Neutrophil (primary cell): ENCODE measurements at regions not wholly inside any gene's neighbourhood (a gene's known extent, or its start where the extent isn't known, plus 50 kb on each side); places are given as distances from the start of the nearest gene placed in this dataset.

Source experiments
- H3K27ac ChIP-seq: fragments of 200-600 bp; sonication (generic); 2 replicates; pipeline ENCODE4 v1.5.1; 2016; ENCODE audit warnings: mild to moderate bottlenecking, moderate library complexity
- H3K27me3 ChIP-seq: fragments of 200-600 bp; sonication (generic); 2 replicates; pipeline ENCODE4 v1.6.0; 2016; ENCODE audit warnings: mild to moderate bottlenecking
- H3K36me3 ChIP-seq: fragments of 200-600 bp; sonication (generic); 2 replicates; pipeline ENCODE4 v1.5.1; 2017
- H3K4me1 ChIP-seq, 2 experiments: fragments of 200-600 bp in 1 of 2; sonication (generic) in 1 of 2; 1 replicate in 1 of 2; 2 replicates in 1 of 2; pipeline versions ENCODE4 v1.5.1 to v1.6.1; 2013 to 2016; ENCODE audit warnings: low read depth in 1 of 2, low read length in 1 of 2, mild to moderate bottlenecking in 1 of 2, moderate library complexity in 1 of 2; ENCODE audit not compliant: control insufficient read depth in 1 of 2, insufficient read depth in 1 of 2
- H3K4me3 ChIP-seq, 2 experiments: fragments of 200-600 bp in 1 of 2; sonication (generic) in 1 of 2; 1 replicate in 1 of 2; 2 replicates in 1 of 2; pipeline ENCODE4 v1.5.1; 2013 to 2016; ENCODE audit warnings: low read depth in 1 of 2, low read length in 1 of 2, mild to moderate bottlenecking in 1 of 2, moderate library complexity in 1 of 2
- H3K9me3 ChIP-seq: fragments of 200-600 bp; sonication (generic); 2 replicates; pipeline ENCODE4 v1.5.1; 2016
- TF ChIP-seq, protein P1 (sequence below): fragments of 200-600 bp; sonication (generic); IDR thresholded peaks from 2 replicates; pipeline ENCODE4 v1.5.1; 2016; ENCODE audit warnings: antibody characterized with exemption

DNA sequence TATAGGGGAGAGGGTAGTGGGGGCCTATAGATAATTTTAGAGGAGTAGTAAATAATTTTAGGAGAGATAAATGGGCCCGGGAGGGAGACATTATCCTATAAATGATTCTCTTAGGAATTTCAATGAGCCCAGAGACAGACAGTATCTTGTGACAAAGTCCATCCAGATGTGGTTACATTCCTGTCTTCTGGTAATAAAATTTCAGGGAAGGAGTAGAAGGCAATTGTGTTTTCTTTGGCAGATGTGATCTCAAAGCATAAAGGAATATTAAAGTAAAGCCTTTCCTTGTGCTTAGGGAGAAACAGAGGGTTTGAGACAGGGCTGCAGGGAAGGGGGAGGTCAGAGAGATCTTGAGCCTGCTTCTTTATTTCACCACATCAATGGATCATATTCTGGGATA is 979.8 kb upstream of the GJE1 start:
- Histone ChIP-seq H3K4me1 (no peaks in the 10 kb centered on the region), H3K36me3 (no peaks in the 10 kb centered on the region), H3K27ac (no peak overlapping the region), H3K4me3 (no peak overlapping the region), H3K9me3 (no peaks in the 10 kb centered on the region), H3K27me3 (no peaks in the 10 kb centered on the region)
- TF ChIP-seq, protein P1, sequence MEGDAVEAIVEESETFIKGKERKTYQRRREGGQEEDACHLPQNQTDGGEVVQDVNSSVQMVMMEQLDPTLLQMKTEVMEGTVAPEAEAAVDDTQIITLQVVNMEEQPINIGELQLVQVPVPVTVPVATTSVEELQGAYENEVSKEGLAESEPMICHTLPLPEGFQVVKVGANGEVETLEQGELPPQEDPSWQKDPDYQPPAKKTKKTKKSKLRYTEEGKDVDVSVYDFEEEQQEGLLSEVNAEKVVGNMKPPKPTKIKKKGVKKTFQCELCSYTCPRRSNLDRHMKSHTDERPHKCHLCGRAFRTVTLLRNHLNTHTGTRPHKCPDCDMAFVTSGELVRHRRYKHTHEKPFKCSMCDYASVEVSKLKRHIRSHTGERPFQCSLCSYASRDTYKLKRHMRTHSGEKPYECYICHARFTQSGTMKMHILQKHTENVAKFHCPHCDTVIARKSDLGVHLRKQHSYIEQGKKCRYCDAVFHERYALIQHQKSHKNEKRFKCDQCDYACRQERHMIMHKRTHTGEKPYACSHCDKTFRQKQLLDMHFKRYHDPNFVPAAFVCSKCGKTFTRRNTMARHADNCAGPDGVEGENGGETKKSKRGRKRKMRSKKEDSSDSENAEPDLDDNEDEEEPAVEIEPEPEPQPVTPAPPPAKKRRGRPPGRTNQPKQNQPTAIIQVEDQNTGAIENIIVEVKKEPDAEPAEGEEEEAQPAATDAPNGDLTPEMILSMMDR: no peak

DNA sequence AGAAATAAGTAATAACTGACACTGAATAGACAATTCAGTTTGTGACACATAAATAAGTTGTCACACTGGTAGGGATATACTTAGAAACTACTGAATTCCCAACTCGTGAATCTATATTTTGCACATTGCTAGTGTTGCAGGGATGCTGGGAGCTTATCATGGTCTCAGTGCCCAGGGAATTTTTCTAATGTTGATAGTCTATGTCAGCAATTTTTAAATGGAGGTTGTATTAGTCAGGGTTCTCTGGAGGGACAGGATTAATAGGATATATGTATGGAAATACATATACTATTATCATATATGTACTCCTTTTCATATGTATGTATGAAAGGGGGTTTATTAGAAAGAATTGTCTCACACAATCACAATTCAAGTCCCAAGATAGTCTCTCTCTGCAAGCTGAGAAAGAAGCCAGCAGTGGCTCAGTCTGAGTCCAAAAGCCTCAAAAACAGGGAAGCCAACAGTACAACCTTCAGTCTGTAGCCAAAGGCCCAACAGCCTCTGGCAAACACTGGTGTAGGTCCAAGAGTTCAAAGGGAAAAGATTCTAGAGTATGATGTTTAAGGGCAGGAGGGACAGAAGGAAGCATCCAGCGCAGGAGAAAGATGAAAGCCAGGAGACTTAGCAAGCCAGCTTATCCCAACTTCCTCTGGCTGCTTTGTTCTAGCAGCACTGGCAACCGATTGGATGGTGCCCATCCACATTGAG is 980.9 kb upstream of the GJE1 start:
- H3K4me1 ChIP-seq: no peaks in the 10 kb centered on the region
- no peak overlapping the region for H3K27ac ChIP-seq
- H3K4me3 ChIP-seq: no peak overlapping the region
- no peaks in the 10 kb centered on the region for H3K36me3 ChIP-seq
- no peaks in the 10 kb centered on the region for H3K27me3 ChIP-seq
- TF ChIP-seq, protein P1: no peak
- no peaks in the 10 kb centered on the region for H3K9me3 ChIP-seq

DNA sequence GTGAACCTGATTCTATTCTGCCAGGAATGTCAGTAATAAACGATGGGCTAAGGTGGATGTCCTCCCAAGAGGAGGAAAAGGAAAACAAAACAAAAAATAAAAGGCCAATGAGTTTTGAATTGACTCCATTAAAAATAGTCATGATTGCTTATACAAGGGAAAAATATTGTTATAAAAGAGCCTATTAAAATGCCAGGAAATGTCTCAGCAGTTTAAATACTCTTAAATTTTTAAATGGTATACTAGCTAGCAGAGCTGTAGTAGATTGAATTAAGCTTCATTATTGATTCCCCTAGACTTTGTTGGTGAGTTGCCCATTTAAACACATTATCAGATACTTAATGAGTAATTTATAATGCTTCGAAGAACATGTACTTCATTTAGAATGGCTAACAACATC is 990.9 kb upstream of the GJE1 start:
- no peak overlapping the region for H3K27ac ChIP-seq
- H3K36me3 ChIP-seq: no peaks in the 10 kb centered on the region
- TF ChIP-seq, protein P1: no peak
- no peaks in the 10 kb centered on the region for H3K27me3 ChIP-seq
- H3K4me1 ChIP-seq: no peaks in the 10 kb centered on the region
- no peaks in the 10 kb centered on the region for H3K9me3 ChIP-seq
- H3K4me3 ChIP-seq: no peak overlapping the region

DNA sequence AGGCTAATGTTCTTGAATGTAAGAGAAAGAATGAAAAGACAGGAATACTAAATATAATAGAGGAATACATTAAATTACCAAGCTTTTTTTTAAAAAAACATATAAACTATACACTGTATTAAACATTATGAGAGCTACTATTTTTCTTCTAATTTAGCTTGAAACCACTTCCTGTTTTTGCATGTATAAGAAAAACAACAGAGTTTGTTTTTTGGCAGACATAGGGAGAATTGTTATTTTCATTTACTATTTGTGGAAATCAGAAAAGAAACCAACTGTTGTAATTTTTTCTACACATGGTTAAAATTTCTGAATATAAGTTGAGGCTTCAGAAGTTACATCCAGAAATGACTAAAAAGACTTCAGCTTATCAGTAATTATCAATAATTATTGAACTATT is 991.8 kb upstream of the GJE1 start:
- H3K27ac ChIP-seq: no peak overlapping the region
- H3K4me1 ChIP-seq: no peaks in the 10 kb centered on the region
- H3K9me3 ChIP-seq: no peaks in the 10 kb centered on the region
- H3K27me3 ChIP-seq: no peaks in the 10 kb centered on the region
- TF ChIP-seq, protein P1: no peak
- no peaks in the 10 kb centered on the region for H3K36me3 ChIP-seq
- no peak overlapping the region for H3K4me3 ChIP-seq

DNA sequence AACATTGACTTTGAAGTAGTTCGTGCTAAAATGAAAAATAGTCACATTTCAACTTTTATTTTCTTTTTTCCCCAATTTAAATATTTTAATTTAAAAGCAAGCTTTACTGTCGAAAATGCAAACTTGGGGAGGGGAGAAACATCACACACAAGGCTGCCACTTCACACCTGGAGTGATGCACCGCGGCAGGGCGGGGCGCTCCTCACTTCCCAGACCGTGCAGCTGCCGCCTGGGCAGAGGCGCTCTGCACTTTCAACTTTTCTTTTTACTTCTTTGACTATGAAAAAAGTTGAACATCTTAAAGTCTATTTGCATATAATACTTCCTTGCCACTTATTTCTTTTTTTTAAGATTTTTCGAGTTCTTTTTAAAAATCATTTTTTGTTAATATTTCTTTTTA is 993.3 kb upstream of the GJE1 start:
- H3K27ac ChIP-seq: no peak overlapping the region
- H3K36me3 ChIP-seq: no peaks in the 10 kb centered on the region
- no peaks in the 10 kb centered on the region for H3K4me1 ChIP-seq
- H3K4me3 ChIP-seq: no peak overlapping the region
- H3K27me3 ChIP-seq: no peaks in the 10 kb centered on the region
- H3K9me3 ChIP-seq: no peaks in the 10 kb centered on the region
- TF ChIP-seq, protein P1: no peak
